ENCODE measurements at regions not wholly inside any gene's neighbourhood (a gene's known extent, or its start where the extent isn't known, plus 50 kb on each side); places are given as distances from the start of the nearest gene placed in this dataset.

GRCh38 chr13:73940098-73940497 lies 194.1 kb downstream of the KLF12 start:
- TF ChIP-seq CTCF (IDR thresholded peaks at IDR 0.05 in 2 of 3, conservative IDR thresholded peaks at IDR 0.05 in 1 of 3; ENCODE audit: borderline replicate concordance in 1 of 3, insufficient read depth in 1 of 3, low read depth in 2 of 3, low read length in 2 of 3) (no peak), ZBTB33 (IDR thresholded peaks at IDR 0.05; ENCODE audit: extremely low read depth, insufficient replicate concordance, low read length) (no peak), REST (IDR thresholded peaks at IDR 0.05; ENCODE audit: low read depth) (no peak), CBX3 (IDR thresholded peaks at IDR 0.05; ENCODE audit: low read depth) (no peak), SRF (IDR thresholded peaks at IDR 0.05; ENCODE audit: low read depth) (no peak), ZNF274 (IDR thresholded peaks at IDR 0.05; ENCODE audit: low read depth, low read length) (no peak), POLR2A (IDR thresholded peaks at IDR 0.05; ENCODE audit: borderline replicate concordance, extremely low read depth, insufficient read depth, insufficient read length) (no peak), YY1 (IDR thresholded peaks at IDR 0.05; ENCODE audit: extremely low read depth, insufficient replicate concordance, low read depth, low read length) (no peak), ELF1 (IDR thresholded peaks at IDR 0.05; ENCODE audit: borderline replicate concordance, low read depth) (no peak), TCF7L2 (IDR thresholded peaks at IDR 0.05; ENCODE audit: borderline replicate concordance, extremely low read depth, insufficient read depth, insufficient read length) (no peak), MAX (IDR thresholded peaks at IDR 0.05) (no peak)

Data from HCT116 (cell line).